ENCODE measurements at regions not wholly inside any gene's neighbourhood (a gene's known extent, or its start where the extent isn't known, plus 50 kb on each side); places are given as distances from the start of the nearest gene placed in this dataset.

DNA sequence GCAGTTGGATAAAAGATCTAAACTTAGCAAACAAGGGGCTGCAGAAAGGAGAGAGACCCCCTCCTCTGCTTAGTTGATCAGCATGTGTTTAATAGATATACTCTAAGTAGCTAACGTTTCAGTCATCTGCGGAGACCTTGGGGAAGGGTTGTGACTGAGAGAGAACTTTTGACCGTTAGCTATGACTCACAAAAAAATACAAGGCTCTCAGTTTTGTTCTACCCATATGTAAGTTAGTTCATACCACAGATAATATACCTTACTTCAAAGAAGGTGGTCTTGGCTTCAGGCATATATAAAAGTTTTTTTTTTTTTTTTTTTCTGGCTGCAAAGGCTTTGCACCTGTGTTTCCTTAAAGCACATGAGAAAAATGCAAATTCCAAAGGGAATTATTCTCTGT lies 258.9 kb downstream of the GJA1 start:
- H3K4me2 ChIP-seq (ENCODE audit: insufficient read depth, low read length), result no peak overlapping the region
- H3K9ac ChIP-seq (ENCODE audit: insufficient read depth in 1 of 2, low read depth in 2 of 2, low read length in 2 of 2), result no peak overlapping the region
- no peak for ATAC-seq
- H3K36me3 ChIP-seq (ENCODE audit: control insufficient read depth, insufficient read depth, low read length), result no peaks in the 10 kb centered on the region
- in situ Hi-C loops (cut with MboI), result no loop called here
- 0 out of 2 replicates have a peak, but pooled peaks cover 3% of the 10 kb centered on the region for H3K9me3 ChIP-seq (replicated peaks; ENCODE audit: control insufficient read depth, insufficient read depth, low read depth, low read length)
- no peak overlapping the region for H2AFZ ChIP-seq (ENCODE audit: low read depth, low read length)
- H3K27ac ChIP-seq (ENCODE audit: extremely low read depth, low read depth, low read length), result no peak overlapping the region
- no peaks in the 10 kb centered on the region for H4K20me1 ChIP-seq (replicated peaks; ENCODE audit: control insufficient read depth, insufficient read depth, low read length)
- H3K9me1 ChIP-seq (ENCODE audit: control insufficient read depth, insufficient read depth, low read length), result no peaks in the 10 kb centered on the region
- intact Hi-C loops (cut with micrococcal nuclease), result no loop called here
- TF ChIP-seq EWSR1 (IDR thresholded peaks at IDR 0.05; ENCODE audit: borderline replicate concordance, low read depth, partially characterized antibody) (no peak), NUFIP1 (IDR thresholded peaks at IDR 0.05; ENCODE audit: partially characterized antibody) (no peak)
- DNase-seq (ENCODE audit: extremely low read depth in 1 of 4, low spot score in 3 of 4), result no peak
- POLR2A ChIA-PET, result interaction anchor here (0.7 kb wide), 1 partner anchor 817 kb away, joined by 3 read pairs; no protein-coding TSS in a partner anchor
- no peak for FAIRE-seq
- no peaks in the 10 kb centered on the region for H3K79me2 ChIP-seq (ENCODE audit: control insufficient read depth, insufficient read depth, low read length)
- CTCF ChIA-PET (ENCODE audit: low intra/inter-chr PET ratio), result no interaction called here
- no peaks in the 10 kb centered on the region for H3K4me1 ChIP-seq (replicated peaks in 1 of 2; ENCODE audit: control insufficient read depth in 2 of 2, insufficient read depth in 2 of 2, low read length in 2 of 2)
- H3K4me3 ChIP-seq, result no peak overlapping the region
- BruUV-seq (replicated peaks), result no TSS peak
- no peaks in the 10 kb centered on the region for H3K27me3 ChIP-seq (ENCODE audit: control insufficient read depth in 2 of 2, insufficient read depth in 2 of 2, low read length in 2 of 2)
- WGBS (ENCODE audit: insufficient coverage, low coverage, missing lambda C conversion rate), result 3% methylated on average over 3 of the region's 3 CpGs

DNA sequence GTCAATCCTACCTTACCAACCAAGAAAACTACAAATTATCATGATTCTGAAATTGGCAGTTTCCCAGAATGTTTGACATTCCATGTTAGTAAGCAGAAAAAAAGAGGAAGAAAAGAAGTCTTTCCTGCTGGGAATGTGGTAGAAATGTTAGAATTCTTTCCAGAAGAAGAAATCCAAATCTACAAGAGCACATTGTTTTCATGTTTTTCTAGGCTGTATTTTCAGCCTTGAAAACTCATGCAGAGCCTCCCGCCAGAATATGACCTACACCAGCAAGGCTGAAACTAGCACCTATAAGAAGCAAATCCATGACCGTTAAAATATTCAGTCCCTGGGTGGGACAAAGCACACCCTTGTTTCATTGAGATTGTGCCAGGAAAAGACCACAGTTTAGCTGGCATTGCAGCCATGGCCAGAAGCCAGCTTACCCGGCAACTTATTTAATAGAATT lies 259.4 kb downstream of the GJA1 start:
- FAIRE-seq (no peak), ATAC-seq (no peak), DNase-seq (ENCODE audit: extremely low read depth in 1 of 4, low spot score in 3 of 4) (no peak)
- 0 out of 2 replicates have a peak, but pooled peaks cover 3% of the 10 kb centered on the region for H3K9me3 ChIP-seq (replicated peaks; ENCODE audit: control insufficient read depth, insufficient read depth, low read depth, low read length)
- no peaks in the 10 kb centered on the region for H3K4me1 ChIP-seq (replicated peaks in 1 of 2; ENCODE audit: control insufficient read depth in 2 of 2, insufficient read depth in 2 of 2, low read length in 2 of 2)
- no peak overlapping the region for H3K4me3 ChIP-seq
- 15% methylated on average over 3 of the region's 3 CpGs for WGBS (ENCODE audit: insufficient coverage, low coverage, missing lambda C conversion rate)
- no peak overlapping the region for H3K4me2 ChIP-seq (ENCODE audit: insufficient read depth, low read length)
- H3K27ac ChIP-seq (ENCODE audit: extremely low read depth, low read depth, low read length), result no peak overlapping the region
- H3K27me3 ChIP-seq (ENCODE audit: control insufficient read depth in 2 of 2, insufficient read depth in 2 of 2, low read length in 2 of 2), result no peaks in the 10 kb centered on the region
- no peak overlapping the region for H3K9ac ChIP-seq (ENCODE audit: insufficient read depth in 1 of 2, low read depth in 2 of 2, low read length in 2 of 2)
- no peaks in the 10 kb centered on the region for H4K20me1 ChIP-seq (replicated peaks; ENCODE audit: control insufficient read depth, insufficient read depth, low read length)
- H2AFZ ChIP-seq (ENCODE audit: low read depth, low read length), result no peak overlapping the region
- ChIA-PET POLR2A (interaction anchor here (0.7 kb wide), 1 partner anchor 817 kb away, joined by 3 read pairs; no protein-coding TSS in a partner anchor), CTCF (ENCODE audit: low intra/inter-chr PET ratio) (no interaction called here)
- H3K36me3 ChIP-seq (ENCODE audit: control insufficient read depth, insufficient read depth, low read length), result no peaks in the 10 kb centered on the region
- in situ Hi-C loops (cut with MboI) (no loop called here), intact Hi-C loops (cut with micrococcal nuclease) (no loop called here)
- no peaks in the 10 kb centered on the region for H3K79me2 ChIP-seq (ENCODE audit: control insufficient read depth, insufficient read depth, low read length)
- no TSS peak for BruUV-seq (replicated peaks)
- H3K9me1 ChIP-seq (ENCODE audit: control insufficient read depth, insufficient read depth, low read length), result no peaks in the 10 kb centered on the region
- TF ChIP-seq, protein P1, sequence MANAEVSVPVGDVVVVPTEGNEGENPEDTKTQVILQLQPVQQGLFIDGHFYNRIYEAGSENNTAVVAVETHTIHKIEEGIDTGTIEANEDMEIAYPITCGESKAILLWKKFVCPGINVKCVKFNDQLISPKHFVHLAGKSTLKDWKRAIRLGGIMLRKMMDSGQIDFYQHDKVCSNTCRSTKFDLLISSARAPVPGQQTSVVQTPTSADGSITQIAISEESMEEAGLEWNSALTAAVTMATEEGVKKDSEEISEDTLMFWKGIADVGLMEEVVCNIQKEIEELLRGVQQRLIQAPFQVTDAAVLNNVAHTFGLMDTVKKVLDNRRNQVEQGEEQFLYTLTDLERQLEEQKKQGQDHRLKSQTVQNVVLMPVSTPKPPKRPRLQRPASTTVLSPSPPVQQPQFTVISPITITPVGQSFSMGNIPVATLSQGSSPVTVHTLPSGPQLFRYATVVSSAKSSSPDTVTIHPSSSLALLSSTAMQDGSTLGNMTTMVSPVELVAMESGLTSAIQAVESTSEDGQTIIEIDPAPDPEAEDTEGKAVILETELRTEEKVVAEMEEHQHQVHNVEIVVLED (CRISPR knock-in tag; IDR thresholded peaks at IDR 0.05), result no peak
- TF ChIP-seq, protein P2, sequence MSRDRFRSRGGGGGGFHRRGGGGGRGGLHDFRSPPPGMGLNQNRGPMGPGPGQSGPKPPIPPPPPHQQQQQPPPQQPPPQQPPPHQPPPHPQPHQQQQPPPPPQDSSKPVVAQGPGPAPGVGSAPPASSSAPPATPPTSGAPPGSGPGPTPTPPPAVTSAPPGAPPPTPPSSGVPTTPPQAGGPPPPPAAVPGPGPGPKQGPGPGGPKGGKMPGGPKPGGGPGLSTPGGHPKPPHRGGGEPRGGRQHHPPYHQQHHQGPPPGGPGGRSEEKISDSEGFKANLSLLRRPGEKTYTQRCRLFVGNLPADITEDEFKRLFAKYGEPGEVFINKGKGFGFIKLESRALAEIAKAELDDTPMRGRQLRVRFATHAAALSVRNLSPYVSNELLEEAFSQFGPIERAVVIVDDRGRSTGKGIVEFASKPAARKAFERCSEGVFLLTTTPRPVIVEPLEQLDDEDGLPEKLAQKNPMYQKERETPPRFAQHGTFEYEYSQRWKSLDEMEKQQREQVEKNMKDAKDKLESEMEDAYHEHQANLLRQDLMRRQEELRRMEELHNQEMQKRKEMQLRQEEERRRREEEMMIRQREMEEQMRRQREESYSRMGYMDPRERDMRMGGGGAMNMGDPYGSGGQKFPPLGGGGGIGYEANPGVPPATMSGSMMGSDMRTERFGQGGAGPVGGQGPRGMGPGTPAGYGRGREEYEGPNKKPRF (IDR thresholded peaks at IDR 0.05; ENCODE audit: low read depth, low read length), result no peak
- no peak for TF ChIP-seq ELF1 (tag; IDR thresholded peaks at IDR 0.05)
- no peak for TF ChIP-seq MAFG (tag; conservative IDR thresholded peaks at IDR 0.05)
- no peak for TF ChIP-seq ZNF121 (CRISPR knock-in tag; conservative IDR thresholded peaks at IDR 0.05)
- no peak for TF ChIP-seq BMI1 (IDR thresholded peaks at IDR 0.05; ENCODE audit: low read length)
- TF ChIP-seq SRSF3 (IDR thresholded peaks at IDR 0.05; ENCODE audit: insufficient read depth, low read length), result no peak
- no peak for TF ChIP-seq TGIF2 (CRISPR knock-in tag; IDR thresholded peaks at IDR 0.05)
- TF ChIP-seq, protein P3, sequence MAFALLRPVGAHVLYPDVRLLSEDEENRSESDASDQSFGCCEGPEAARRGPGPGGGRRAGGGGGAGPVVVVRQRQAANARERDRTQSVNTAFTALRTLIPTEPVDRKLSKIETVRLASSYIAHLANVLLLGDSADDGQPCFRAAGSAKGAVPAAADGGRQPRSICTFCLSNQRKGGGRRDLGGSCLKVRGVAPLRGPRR (CRISPR knock-in tag; IDR thresholded peaks at IDR 0.05), result no peak
- no peak for TF ChIP-seq EHMT2 (IDR thresholded peaks at IDR 0.05)
- TF ChIP-seq ZNF282 (CRISPR knock-in tag; IDR thresholded peaks at IDR 0.05), result no peak
- no peak for TF ChIP-seq ZNF232 (CRISPR knock-in tag; IDR thresholded peaks at IDR 0.05)

Data from K562 (cell line).